Muscle layer of duodenum (tissue), 2 donors: ENCODE measurements at regions not wholly inside any gene's neighbourhood (a gene's known extent, or its start where the extent isn't known, plus 50 kb on each side); places are given as distances from the start of the nearest gene placed in this dataset.
"Not testable (repeated sequence)": the region's sequence is repeated elsewhere in the genome, so short reads cannot be mapped to it uniquely, and the experiment has no call there.

Experiments
- H3K27ac ChIP-seq: one replicate; pipeline ENCODE4 v1.7.0; 2013; ENCODE audit warnings: mild to moderate bottlenecking, low read length
- H3K27me3 ChIP-seq: one replicate; pipeline ENCODE4 v1.7.0; 2013; ENCODE audit warnings: low read depth, mild to moderate bottlenecking, control low read depth, low read length
- H3K36me3 ChIP-seq, 2 donors: one replicate each; pipeline ENCODE4 v1.7.0; 2013; ENCODE audit warnings: low read length in 2 of 2, control low read depth in 1 of 2, mild to moderate bottlenecking in 1 of 2; ENCODE audit not compliant: insufficient read depth in 2 of 2, control insufficient read depth in 1 of 2
- H3K4me1 ChIP-seq, 2 donors: one replicate each; pipeline ENCODE4 v1.7.0; 2013; ENCODE audit warnings: low read length in 2 of 2, mild to moderate bottlenecking in 2 of 2, control low read depth in 1 of 2, moderate library complexity in 1 of 2; ENCODE audit not compliant: insufficient read depth in 2 of 2, control insufficient read depth in 1 of 2
- H3K4me3 ChIP-seq, 2 donors: one replicate each; pipeline ENCODE4 v1.7.0; 2013; ENCODE audit warnings: low read length in 2 of 2, low read depth in 1 of 2, mild to moderate bottlenecking in 1 of 2
- H3K9me3 ChIP-seq, 2 donors: one replicate each; pipeline ENCODE4 v1.7.0; 2013; ENCODE audit warnings: low read length in 2 of 2, control low read depth in 1 of 2, mild to moderate bottlenecking in 1 of 2; ENCODE audit not compliant: control insufficient read depth in 1 of 2
- donor health status: healthy.

- no peaks in the 10 kb centered on the region for H3K9me3 ChIP-seq
- no peaks in the 10 kb centered on the region for H3K27me3 ChIP-seq
- H3K4me3 ChIP-seq: no peak overlapping the region
- H3K27ac ChIP-seq: no peak overlapping the region
- H3K36me3 ChIP-seq: no peaks in the 10 kb centered on the region
- H3K4me1 ChIP-seq: no peaks in the 10 kb centered on the region
Observed at GRCh38 chr6:40146902-40147301, 212.6 kb upstream of the MOCS1 start.

DNA sequence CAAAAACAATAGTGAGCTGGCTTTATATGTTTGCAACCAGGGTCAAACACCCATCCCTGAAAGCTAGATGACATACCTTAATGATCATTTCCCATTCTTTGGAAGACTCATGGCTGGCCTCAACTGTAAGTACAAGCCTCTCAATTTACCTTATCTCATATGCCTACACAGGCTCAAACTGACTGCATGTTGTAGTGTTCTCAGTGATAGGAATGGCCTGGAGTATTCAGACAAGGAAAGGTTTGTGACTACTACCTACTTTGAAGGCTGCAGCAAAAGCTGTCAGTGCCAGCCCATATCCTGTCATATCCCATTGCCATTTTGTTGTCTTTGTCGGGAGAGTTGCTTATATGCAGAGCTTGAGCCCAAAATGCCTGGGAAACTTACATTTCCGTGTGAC, 205.2 kb upstream of the MOCS1 start:
- H3K36me3 ChIP-seq: no peaks in the 10 kb centered on the region
- H3K9me3 ChIP-seq: no peaks in the 10 kb centered on the region
- H3K27ac ChIP-seq: no peak overlapping the region
- H3K4me3 ChIP-seq: no peak overlapping the region
- H3K27me3 ChIP-seq: no peaks in the 10 kb centered on the region
- no peaks in the 10 kb centered on the region for H3K4me1 ChIP-seq

DNA sequence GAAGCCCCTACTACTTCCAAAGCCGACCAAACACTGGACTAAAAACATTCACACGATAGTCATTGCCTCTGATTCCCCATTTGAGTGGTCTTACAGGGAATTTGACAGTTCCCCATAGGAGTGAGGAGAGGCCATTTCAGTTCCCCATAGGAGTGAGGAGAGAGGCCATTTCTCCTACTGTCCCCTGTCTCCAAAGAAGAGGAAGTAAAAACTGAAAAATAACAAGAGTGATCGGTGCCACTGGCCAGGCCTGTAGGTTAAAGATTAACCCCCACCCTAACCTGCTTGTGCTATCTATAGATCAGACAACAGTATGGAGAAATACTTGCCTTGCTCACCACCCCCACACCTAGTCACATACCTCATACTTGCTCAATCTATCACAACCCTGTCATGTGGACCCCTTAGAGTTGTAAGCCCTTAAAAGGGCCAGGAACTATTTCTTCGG, 204.0 kb upstream of the MOCS1 start:
- H3K27ac ChIP-seq: no peak overlapping the region
- H3K9me3 ChIP-seq: no peaks in the 10 kb centered on the region
- no peak overlapping the region for H3K4me3 ChIP-seq

DNA sequence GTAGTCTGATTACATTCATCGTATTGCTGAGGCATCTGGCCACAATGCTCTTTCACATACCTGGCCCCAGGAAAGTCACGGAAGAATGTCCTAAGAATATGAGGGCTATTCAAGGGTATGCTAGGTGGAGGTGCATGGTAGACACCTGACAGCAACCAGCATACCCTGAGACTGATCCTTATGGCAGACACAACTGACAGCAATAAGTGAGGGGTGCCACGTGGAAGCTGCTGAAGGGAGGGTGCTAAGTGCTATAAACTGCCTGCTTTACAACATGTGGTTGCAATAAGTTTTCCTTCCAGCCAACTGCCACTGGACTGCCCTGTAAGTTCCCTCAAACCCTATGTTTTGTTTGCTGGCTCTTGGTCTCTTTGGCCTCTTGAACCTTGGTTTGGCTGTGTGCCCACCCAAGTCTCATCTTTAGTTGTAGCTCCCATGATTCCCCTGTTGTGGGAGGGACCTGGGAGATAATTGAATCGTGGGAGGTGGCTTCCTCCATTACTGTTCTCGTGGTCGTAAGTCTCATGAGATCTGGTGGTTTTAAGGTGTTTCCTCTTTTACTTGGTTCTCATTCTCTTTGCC, 201.3 kb upstream of the MOCS1 start:
- no peak overlapping the region for H3K27ac ChIP-seq
- no peaks in the 10 kb centered on the region for H3K4me1 ChIP-seq
- H3K9me3 ChIP-seq: no peaks in the 10 kb centered on the region
- H3K36me3 ChIP-seq: no peaks in the 10 kb centered on the region
- H3K4me3 ChIP-seq: no peak overlapping the region
- no peaks in the 10 kb centered on the region for H3K27me3 ChIP-seq

More for the DNA sequence above, 204.0 kb upstream of the MOCS1 start:
- H3K36me3 ChIP-seq: no peaks in the 10 kb centered on the region
- H3K4me1 ChIP-seq: no peaks in the 10 kb centered on the region
- no peaks in the 10 kb centered on the region for H3K27me3 ChIP-seq

GRCh38 chr6:40133981-40134380, 199.7 kb upstream of the MOCS1 start:
- not testable (repeated sequence) for H3K4me3 ChIP-seq, H3K27me3 ChIP-seq

GRCh38 chr6:40131675-40132074, 197.4 kb upstream of the MOCS1 start:
- H3K27me3 ChIP-seq: no peaks in the 10 kb centered on the region
- no peak overlapping the region for H3K27ac ChIP-seq

More at GRCh38 chr6:40133981-40134380, 199.7 kb upstream of the MOCS1 start:
- not testable (repeated sequence) for H3K9me3 ChIP-seq, H3K27ac ChIP-seq, H3K36me3 ChIP-seq, H3K4me1 ChIP-seq

GRCh38 chr6:40128127-40128526, 193.9 kb upstream of the MOCS1 start:
- no peak overlapping the region for H3K27ac ChIP-seq
- no peaks in the 10 kb centered on the region for H3K4me1 ChIP-seq
- H3K27me3 ChIP-seq: no peaks in the 10 kb centered on the region
- H3K36me3 ChIP-seq: no peaks in the 10 kb centered on the region
- no peak overlapping the region for H3K4me3 ChIP-seq
- no peaks in the 10 kb centered on the region for H3K9me3 ChIP-seq

More at GRCh38 chr6:40131675-40132074, 197.4 kb upstream of the MOCS1 start:
- Histone ChIP-seq H3K4me3 (no peak overlapping the region), H3K9me3 (no peaks in the 10 kb centered on the region), H3K4me1 (no peaks in the 10 kb centered on the region), H3K36me3 (no peaks in the 10 kb centered on the region)

DNA sequence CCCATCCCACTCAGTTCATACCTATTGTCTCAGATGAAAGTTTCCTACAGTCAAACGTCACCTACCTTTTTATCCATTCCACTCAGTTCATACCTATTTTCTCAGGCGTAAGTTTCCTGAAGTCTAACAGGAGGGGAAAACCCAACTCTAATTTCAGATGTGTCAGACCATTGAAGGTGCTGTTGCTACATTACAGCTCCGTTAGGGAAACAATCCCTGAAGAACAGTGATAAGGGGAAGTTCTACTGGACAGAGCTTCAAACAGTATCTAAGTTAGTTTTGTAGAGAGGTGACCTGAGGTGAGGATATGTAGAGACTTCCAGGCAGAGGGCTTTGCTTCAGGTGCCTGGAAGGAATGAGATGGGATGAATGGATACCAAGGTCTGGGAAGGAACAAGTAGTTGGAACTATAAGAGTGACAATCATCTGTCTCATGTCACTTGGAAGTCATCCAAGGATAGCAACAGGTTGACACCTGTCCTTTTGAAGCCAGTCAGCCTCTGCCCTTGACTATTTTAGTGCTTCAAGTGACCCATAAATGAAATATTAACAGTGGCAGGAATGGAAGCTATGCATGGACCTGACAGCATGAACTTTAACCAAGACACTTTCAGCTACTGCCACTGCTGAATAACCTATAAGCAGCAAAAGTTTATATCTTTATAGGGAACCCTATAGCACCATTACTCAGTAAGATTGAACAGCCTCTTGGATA, 191.6 kb upstream of the MOCS1 start:
- H3K9me3 ChIP-seq: no peaks in the 10 kb centered on the region
- H3K4me1 ChIP-seq: no peaks in the 10 kb centered on the region
- H3K27me3 ChIP-seq: no peaks in the 10 kb centered on the region
- no peak overlapping the region for H3K4me3 ChIP-seq
- H3K27ac ChIP-seq: no peak overlapping the region
- H3K36me3 ChIP-seq: no peaks in the 10 kb centered on the region

DNA sequence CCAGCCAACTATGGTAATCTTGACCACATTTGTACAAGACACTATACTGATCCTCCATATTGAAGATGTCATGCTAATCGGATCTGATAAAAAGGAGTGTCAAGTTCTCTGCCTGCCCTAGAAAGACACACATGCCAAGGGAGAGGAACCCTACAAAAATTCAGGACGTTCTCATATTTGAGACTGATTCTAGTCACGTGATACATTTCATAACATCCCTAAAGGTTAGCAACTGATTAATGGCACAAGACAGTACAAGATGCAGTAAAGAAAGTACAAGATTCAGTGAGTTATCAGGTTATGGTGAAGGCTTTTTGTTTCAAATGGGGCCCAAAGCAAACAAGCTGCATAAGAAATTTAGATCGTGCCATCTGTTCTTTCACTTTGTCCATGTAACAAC, 190.7 kb upstream of the MOCS1 start:
- H3K27ac ChIP-seq: no peak overlapping the region
- no peaks in the 10 kb centered on the region for H3K36me3 ChIP-seq
- no peak overlapping the region for H3K4me3 ChIP-seq
- H3K27me3 ChIP-seq: no peaks in the 10 kb centered on the region
- H3K9me3 ChIP-seq: no peaks in the 10 kb centered on the region
- H3K4me1 ChIP-seq: no peaks in the 10 kb centered on the region

DNA sequence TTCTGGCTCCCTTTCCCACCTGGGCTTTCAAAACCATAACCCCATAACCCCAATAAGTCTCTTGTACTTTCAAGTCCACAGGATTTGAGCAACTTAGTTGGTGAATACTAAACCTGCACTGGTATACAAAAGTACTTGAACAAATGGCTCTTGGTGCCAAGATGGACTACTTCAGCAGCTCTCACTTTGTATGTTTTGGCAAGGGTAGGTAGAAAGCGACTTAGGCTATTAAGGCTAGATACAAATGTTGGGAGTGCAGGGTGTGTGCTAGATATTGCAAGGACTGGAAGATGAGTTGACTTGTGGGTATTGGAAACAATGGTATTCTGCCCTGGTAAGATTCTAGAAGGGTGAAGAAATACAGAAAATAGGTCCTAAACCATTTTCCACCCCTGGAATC, 182.6 kb upstream of the MOCS1 start:
- H3K4me1 ChIP-seq: no peaks in the 10 kb centered on the region
- no peaks in the 10 kb centered on the region for H3K27me3 ChIP-seq
- no peak overlapping the region for H3K4me3 ChIP-seq
- no peaks in the 10 kb centered on the region for H3K36me3 ChIP-seq
- H3K9me3 ChIP-seq: no peaks in the 10 kb centered on the region
- H3K27ac ChIP-seq: no peak overlapping the region

DNA sequence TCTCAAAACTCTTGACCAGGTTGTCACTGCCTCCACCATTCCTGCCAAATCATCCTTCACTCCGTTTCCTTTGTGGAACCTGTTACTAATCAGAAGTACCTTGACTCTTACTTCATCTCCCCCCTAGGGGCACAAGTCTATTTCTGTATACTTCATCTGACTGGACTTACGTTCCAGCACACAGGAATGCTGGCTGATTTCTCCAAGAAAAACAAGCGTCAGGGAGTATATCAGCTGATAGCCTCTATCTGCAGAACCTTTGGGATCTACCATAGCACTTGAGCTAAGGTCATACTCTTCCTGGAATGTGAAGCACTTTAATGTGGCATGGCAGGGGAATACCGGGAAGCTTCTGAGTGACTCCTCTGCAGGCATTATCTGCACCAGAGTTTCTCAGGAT, 178.1 kb upstream of the MOCS1 start:
- no peak overlapping the region for H3K27ac ChIP-seq
- H3K9me3 ChIP-seq: no peaks in the 10 kb centered on the region
- H3K27me3 ChIP-seq: no peaks in the 10 kb centered on the region
- no peaks in the 10 kb centered on the region for H3K36me3 ChIP-seq
- H3K4me3 ChIP-seq: no peak overlapping the region
- H3K4me1 ChIP-seq: no peaks in the 10 kb centered on the region

- Histone ChIP-seq H3K27me3 (no peaks in the 10 kb centered on the region), H3K9me3 (no peaks in the 10 kb centered on the region), H3K27ac (no peak overlapping the region), H3K36me3 (no peaks in the 10 kb centered on the region), H3K4me3 (no peak overlapping the region), H3K4me1 (no peaks in the 10 kb centered on the region)
Observed at GRCh38 chr6:40108736-40109135, 174.5 kb upstream of the MOCS1 start.
